Endothelial cell of umbilical vein (primary cell): ENCODE measurements at regions not wholly inside any gene's neighbourhood (a gene's known extent, or its start where the extent isn't known, plus 50 kb on each side); places are given as distances from the start of the nearest gene placed in this dataset.

ENCODE experiments used
- BruUV-seq: library from RNA; stranded (reverse); fragments of 400-500 nt; replicated peaks from 2 replicates; lab custom pipeline; 2021; lab: Mats Ljungman, UMichigan
- CTCF ChIA-PET: fragments of 300-600, 350-600 bp; sonication (Branson Sonifier 250); formaldehyde crosslinking; loops from one replicate; lab custom pipeline; 2021; ENCODE audit warnings: antibody characterized with exemption, inconsistent platforms; lab: Charles Lee
- POLR2A ChIA-PET: fragments of 300-600, 350-600 bp; sonication (Branson Sonifier 250); formaldehyde crosslinking; loops from one replicate; lab custom pipeline; 2021; ENCODE audit warnings: antibody characterized with exemption, inconsistent platforms; lab: Charles Lee
- DNase-seq: peaks from one replicate; pipeline ENCODE4 v3.0.0-alpha.2; 2011; ENCODE audit warnings: low read depth, low spot score
- FAIRE-seq: peaks from 2 replicates; lab custom pipeline; 2011; peaks lifted over from hg19 to GRCh38; lab: Jason Lieb, UNC
- H2AFZ ChIP-seq: 2 replicates; pipeline ENCODE4 v1.6.0; 2012; ENCODE audit warnings: low read depth, low read length, control low read depth, inconsistent platforms
- H3K27ac ChIP-seq: 2 replicates; pipeline ENCODE4 v1.5.1; 2011; ENCODE audit warnings: low read depth, mild to moderate bottlenecking, control low read depth, low read length, moderate library complexity; ENCODE audit not compliant: insufficient read depth
- H3K27me3 ChIP-seq, 2 experiments: 2 replicates each; pipeline versions ENCODE4 v1.6.0 to v1.6.1; 2011; ENCODE audit warnings: low read length in 2 of 2, mixed read lengths in 1 of 2; ENCODE audit not compliant: control insufficient read depth in 2 of 2, insufficient read depth in 2 of 2
- H3K36me3 ChIP-seq, 2 experiments: 2 replicates in 1 of 2; 3 replicates in 1 of 2; pipeline ENCODE4 v1.5.1; 2011; ENCODE audit warnings: low read length in 2 of 2, mild to moderate bottlenecking in 1 of 2, moderate library complexity in 1 of 2; ENCODE audit not compliant: control insufficient read depth in 2 of 2, insufficient read depth in 2 of 2; ENCODE audit errors: extremely low read depth in 1 of 2
- H3K4me1 ChIP-seq: 3 replicates; pipeline ENCODE4 v1.5.1; 2011; ENCODE audit warnings: mild to moderate bottlenecking, low read length; ENCODE audit not compliant: control insufficient read depth, insufficient read depth; ENCODE audit errors: extremely low read depth
- H3K4me2 ChIP-seq: 2 replicates; pipeline ENCODE4 v1.6.1; 2011; ENCODE audit warnings: low read length, control low read depth, mixed read lengths; ENCODE audit not compliant: insufficient read depth
- H3K4me3 ChIP-seq, 3 experiments: fragments of 200-600 bp in 1 of 3; sonication (generic), shearing (Covaris generic) in 1 of 3; replicated peaks in 1 of 3; 2 replicates each; pipeline ENCODE4 v1.5.1; 2011 to 2016; ENCODE audit warnings: control low read depth in 3 of 3, low read length in 3 of 3, mild to moderate bottlenecking in 2 of 3, inconsistent platforms in 1 of 3, low read depth in 1 of 3, moderate library complexity in 1 of 3; ENCODE audit not compliant: insufficient read depth in 1 of 3
- H3K79me2 ChIP-seq: 2 replicates; pipeline ENCODE4 v1.6.0; 2012; ENCODE audit warnings: low read length, inconsistent platforms; ENCODE audit not compliant: control insufficient read depth, insufficient read depth
- H3K9ac ChIP-seq: replicated peaks from 2 replicates; pipeline ENCODE3; 2011; ENCODE audit warnings: low read length, control low read depth; ENCODE audit not compliant: insufficient read depth; ENCODE audit errors: extremely low read depth
- H3K9me1 ChIP-seq: replicated peaks from 3 replicates; pipeline ENCODE4 v1.6.0; 2011; ENCODE audit warnings: mild to moderate bottlenecking, low read length; ENCODE audit not compliant: control insufficient read depth, insufficient read depth; ENCODE audit errors: extremely low read depth
- H3K9me3 ChIP-seq: replicated peaks from 2 replicates; pipeline ENCODE4 v1.5.1; 2012; ENCODE audit warnings: low read length, inconsistent platforms; ENCODE audit not compliant: control insufficient read depth, insufficient read depth
- H4K20me1 ChIP-seq: replicated peaks from 2 replicates; pipeline ENCODE3; 2011; ENCODE audit warnings: mild to moderate bottlenecking, low read length; ENCODE audit not compliant: control insufficient read depth, insufficient read depth; ENCODE audit errors: extremely low read depth
- CTCF ChIP-seq, 2 donors: IDR thresholded peaks; 1 replicate in 1 of 2; 2 replicates in 1 of 2; pipeline ENCODE4 v1.5.1; 2011; ENCODE audit warnings: low read length in 2 of 2, mild to moderate bottlenecking in 2 of 2, moderate library complexity in 2 of 2, control low read depth in 1 of 2, inconsistent platforms in 1 of 2, low read depth in 1 of 2; ENCODE audit not compliant: insufficient read depth in 1 of 2; ENCODE audit errors: extremely low read depth in 1 of 2
- EZH2 ChIP-seq: IDR thresholded peaks from 2 replicates; pipeline ENCODE4 v1.6.1; 2012; ENCODE audit warnings: borderline replicate concordance, low read depth, mild to moderate bottlenecking, moderate library complexity, low read length, inconsistent platforms; ENCODE audit not compliant: severe bottlenecking
- FOS ChIP-seq: IDR thresholded peaks from 2 replicates; pipeline ENCODE4 v1.6.1; 2011; ENCODE audit warnings: mild to moderate bottlenecking, low read length, moderate library complexity, borderline replicate concordance; ENCODE audit not compliant: insufficient read depth
- GATA2 ChIP-seq: IDR thresholded peaks from 2 replicates; pipeline ENCODE4 v1.7.0; 2011; ENCODE audit warnings: low read depth, mild to moderate bottlenecking, moderate library complexity, mixed read lengths, low read length; ENCODE audit not compliant: insufficient read length, insufficient read depth
- JUN ChIP-seq: IDR thresholded peaks from 2 replicates; pipeline ENCODE4 v1.6.1; 2011; ENCODE audit warnings: borderline replicate concordance, low read depth; ENCODE audit not compliant: insufficient read length, insufficient read depth
- MAX ChIP-seq: IDR thresholded peaks from 2 replicates; pipeline ENCODE4 v1.6.1; 2011; ENCODE audit not compliant: insufficient read depth, insufficient read length
- POLR2A ChIP-seq: IDR thresholded peaks from 2 replicates; pipeline ENCODE4 v1.6.1; 2012; ENCODE audit warnings: low read depth, mild to moderate bottlenecking, control low read depth, low read length
- POLR2AphosphoS5 ChIP-seq: IDR thresholded peaks from 2 replicates; pipeline ENCODE4 v1.6.1; 2012; ENCODE audit warnings: low read depth, mild to moderate bottlenecking, control low read depth, low read length, moderate library complexity; ENCODE audit not compliant: insufficient read depth
- dilution Hi-C: fragments of 300-500 bp; cut with MboI; formaldehyde crosslinking; loops from one replicate; pipeline ENCODE4 v1.15.0; 2019; ENCODE audit warnings: low sequenced_read_pairs; ENCODE audit not compliant: extremely low pct_ligation_motif_present
- intact Hi-C: fragments of 100-400 bp; cut with micrococcal nuclease; formaldehyde crosslinking; loops from one replicate; pipeline ENCODE4 v1.10.0; 2022

- Histone ChIP-seq H3K9me1 (no peaks in the 10 kb centered on the region), H3K27ac (no peak overlapping the region), H2AFZ (no peak overlapping the region), H3K4me3 (no peak overlapping the region), H3K9ac (no peak overlapping the region), H3K4me1 (no peaks in the 10 kb centered on the region), H3K9me3 (no peaks in the 10 kb centered on the region), H3K36me3 (no peaks in the 10 kb centered on the region), H3K27me3 (no peaks in the 10 kb centered on the region), H3K4me2 (no peak overlapping the region), H3K79me2 (no peaks in the 10 kb centered on the region), H4K20me1 (no peaks in the 10 kb centered on the region)
- no peak for FAIRE-seq
- no TSS peak for BruUV-seq
- ChIA-PET CTCF (no interaction called here), POLR2A (no interaction called here)
- intact Hi-C loops = no loop called here
- dilution Hi-C loops = no loop called here
- no peak for DNase-seq
- TF ChIP-seq EZH2 (no peak), JUN (no peak), MAX (no peak), FOS (no peak), GATA2 (no peak), POLR2A (no peak), POLR2AphosphoS5 (no peak), CTCF (IDR thresholded peaks at IDR 0.05; ENCODE audit: extremely low read depth in 1 of 2, insufficient read depth in 1 of 2, low read depth in 1 of 2, low read length in 2 of 2) (no peak)
Observed at GRCh38 chr16:52825892-52826291, 226.8 kb downstream of the CHD9NB start.
